ENCODE measurements at regions not wholly inside any gene's neighbourhood (a gene's known extent, or its start where the extent isn't known, plus 50 kb on each side); places are given as distances from the start of the nearest gene placed in this dataset.

- no peaks in the 10 kb centered on the region for H3K79me2 ChIP-seq (ENCODE audit: low read depth)
- no peak overlapping the region for H3K4me3 ChIP-seq
- no peak for TF ChIP-seq CTCF (conservative IDR thresholded peaks at IDR 0.05)
- no peak for TF ChIP-seq EZH2 (IDR thresholded peaks at IDR 0.05; ENCODE audit: low read depth)
- POLR2A ChIA-PET (ENCODE audit: unreplicated experiment), result no interaction called here
- H3K27me3 ChIP-seq (ENCODE audit: insufficient read depth, low read depth), result no peaks in the 10 kb centered on the region
- H3K4me1 ChIP-seq (replicated peaks; ENCODE audit: insufficient read depth), result no peaks in the 10 kb centered on the region
- intact Hi-C loops (cut with micrococcal nuclease; ENCODE audit: unreplicated experiment), result no loop called here
- no peaks in the 10 kb centered on the region for H4K20me1 ChIP-seq (ENCODE audit: insufficient read depth)
- H3F3A ChIP-seq (ENCODE audit: insufficient read depth, low read depth), result no peaks in the 10 kb centered on the region
- DNase-seq, result no peak
- H3K4me2 ChIP-seq, result no peak overlapping the region
- CTCF ChIA-PET, result no interaction called here
- no peaks in the 10 kb centered on the region for H3K9me3 ChIP-seq (ENCODE audit: insufficient read depth, low read depth)
- H3K36me3 ChIP-seq (ENCODE audit: low read depth), result no peaks in the 10 kb centered on the region
- no peak overlapping the region for H3K27ac ChIP-seq
- no peak overlapping the region for H2AFZ ChIP-seq
- no peaks in the 10 kb centered on the region; the same call in 1 of the 2 replicates for H3K9me2 ChIP-seq (ENCODE audit: insufficient read depth)
- BruUV-seq (replicated peaks), result no TSS peak
Observed at GRCh38 chr4:84151574-84151973, 347.5 kb downstream of the NKX6-1 start.

- BruUV-seq (replicated peaks), result no TSS peak
- H3K4me3 ChIP-seq, result no peak overlapping the region
- no peaks in the 10 kb centered on the region for H3K27me3 ChIP-seq (ENCODE audit: insufficient read depth, low read depth)
- H3K36me3 ChIP-seq (ENCODE audit: low read depth), result no peaks in the 10 kb centered on the region
- no peaks in the 10 kb centered on the region; the same call in 1 of the 2 replicates for H3K9me2 ChIP-seq (ENCODE audit: insufficient read depth)
- ChIA-PET POLR2A (ENCODE audit: unreplicated experiment) (no interaction called here), CTCF (no interaction called here)
- no peak overlapping the region for H3K4me2 ChIP-seq
- H3K9me3 ChIP-seq (ENCODE audit: insufficient read depth, low read depth), result no peaks in the 10 kb centered on the region
- H3F3A ChIP-seq (ENCODE audit: insufficient read depth, low read depth), result no peaks in the 10 kb centered on the region
- DNase-seq, result no peak
- H3K79me2 ChIP-seq (ENCODE audit: low read depth), result no peaks in the 10 kb centered on the region
- TF ChIP-seq EZH2 (IDR thresholded peaks at IDR 0.05; ENCODE audit: low read depth), result no peak
- no peak overlapping the region for H3K27ac ChIP-seq
- no peaks in the 10 kb centered on the region for H3K4me1 ChIP-seq (replicated peaks; ENCODE audit: insufficient read depth)
- H4K20me1 ChIP-seq (ENCODE audit: insufficient read depth), result no peaks in the 10 kb centered on the region
- no peak overlapping the region for H2AFZ ChIP-seq
- intact Hi-C loops (cut with micrococcal nuclease; ENCODE audit: unreplicated experiment), result no loop called here
Observed at GRCh38 chr4:84150177-84150576, 348.9 kb downstream of the NKX6-1 start.

- TF ChIP-seq EZH2 (IDR thresholded peaks at IDR 0.05; ENCODE audit: low read depth), result no peak
- no peak for TF ChIP-seq CTCF (conservative IDR thresholded peaks at IDR 0.05)
- Histone ChIP-seq H3K27ac (no peak overlapping the region), H3K4me3 (no peak overlapping the region), H3K9me3 (ENCODE audit: insufficient read depth, low read depth) (no peaks in the 10 kb centered on the region), H2AFZ (no peak overlapping the region), H3K79me2 (ENCODE audit: low read depth) (no peaks in the 10 kb centered on the region), H3K4me1 (replicated peaks; ENCODE audit: insufficient read depth) (no peaks in the 10 kb centered on the region), H3K4me2 (no peak overlapping the region), H3K36me3 (ENCODE audit: low read depth) (no peaks in the 10 kb centered on the region), H3K9me2 (ENCODE audit: insufficient read depth) (no peaks in the 10 kb centered on the region), H3F3A (ENCODE audit: insufficient read depth, low read depth) (no peaks in the 10 kb centered on the region), H4K20me1 (ENCODE audit: insufficient read depth) (no peaks in the 10 kb centered on the region), H3K27me3 (ENCODE audit: insufficient read depth, low read depth) (no peaks in the 10 kb centered on the region)
- ChIA-PET CTCF (no interaction called here), POLR2A (ENCODE audit: unreplicated experiment) (no interaction called here)
- no TSS peak for BruUV-seq (replicated peaks)
- intact Hi-C loops (cut with micrococcal nuclease; ENCODE audit: unreplicated experiment), result no loop called here
- DNase-seq, result no peak
Observed at GRCh38 chr4:84147831-84148230, 351.3 kb downstream of the NKX6-1 start.

GRCh38 chr4:84146300-84146959 is 352.7 kb downstream of the NKX6-1 start:
- CTCF ChIA-PET, result no interaction called here
- no peaks in the 10 kb centered on the region for H4K20me1 ChIP-seq (ENCODE audit: insufficient read depth)
- no peaks in the 10 kb centered on the region for H3K36me3 ChIP-seq (ENCODE audit: low read depth)
- no peak overlapping the region for H3K4me3 ChIP-seq
- 0 out of 2 replicates have a peak overlapping the region, but pooled peaks have one; percentile 33 for H2AFZ ChIP-seq
- intact Hi-C loops (cut with micrococcal nuclease; ENCODE audit: unreplicated experiment), result no loop called here
- H3K9me2 ChIP-seq (ENCODE audit: insufficient read depth), result no peaks in the 10 kb centered on the region
- H3K27me3 ChIP-seq (ENCODE audit: insufficient read depth, low read depth), result no peaks in the 10 kb centered on the region
- H3K27ac ChIP-seq, result no peak overlapping the region
- TF ChIP-seq CTCF (conservative IDR thresholded peaks at IDR 0.05) (no peak), EZH2 (IDR thresholded peaks at IDR 0.05; ENCODE audit: low read depth) (no peak)
- DNase-seq, result no peak
- H3K79me2 ChIP-seq (ENCODE audit: low read depth), result no peaks in the 10 kb centered on the region
- no peaks in the 10 kb centered on the region for H3K9me3 ChIP-seq (ENCODE audit: insufficient read depth, low read depth)
- H3K4me2 ChIP-seq, result no peak overlapping the region
- H3K4me1 ChIP-seq (replicated peaks; ENCODE audit: insufficient read depth), result no peaks in the 10 kb centered on the region
- POLR2A ChIA-PET (ENCODE audit: unreplicated experiment), result no interaction called here
- BruUV-seq (replicated peaks), result no TSS peak
- no peaks in the 10 kb centered on the region for H3F3A ChIP-seq (ENCODE audit: insufficient read depth, low read depth)
